OCI-LY3 (cell line): ENCODE measurements at regions not wholly inside any gene's neighbourhood (a gene's known extent, or its start where the extent isn't known, plus 50 kb on each side); places are given as distances from the start of the nearest gene placed in this dataset.

ENCODE experiments used
- H2AFZ ChIP-seq: fragments of 200-600, 300-600 bp; shearing (Covaris generic); 2 replicates; pipeline ENCODE4 v1.6.0; 2014; ENCODE audit warnings: antibody characterized with exemption, low read depth, low read length
- H3K27ac ChIP-seq: fragments of 200-600, 300-600 bp; sonication (generic); 2 replicates; pipeline ENCODE4 v1.5.1; 2014; ENCODE audit warnings: mild to moderate bottlenecking, low read length, moderate library complexity, mixed read lengths
- H3K27me3 ChIP-seq: fragments of 200-600, 300-600 bp; sonication (generic); 2 replicates; pipeline ENCODE4 v1.6.1; 2014; ENCODE audit warnings: low read depth, low read length, mixed read lengths
- H3K36me3 ChIP-seq: fragments of 200-600, 300-600 bp; sonication (generic); replicated peaks from 2 replicates; pipeline ENCODE3; 2014; ENCODE audit warnings: low read depth, low read length, mixed read lengths
- H3K4me1 ChIP-seq: fragments of 300-600, 200-600 bp; sonication (generic); 2 replicates; pipeline ENCODE4 v1.6.1; 2014; ENCODE audit warnings: low read length, mixed read lengths
- H3K4me2 ChIP-seq: fragments of 200-600, 300-600 bp; sonication (generic); 2 replicates; pipeline ENCODE4 v1.6.1; 2014; ENCODE audit warnings: low read length, mixed read lengths
- H3K4me3 ChIP-seq: fragments of 300-600, 200-600 bp; sonication (generic); 2 replicates; pipeline ENCODE4 v1.5.1; 2014; ENCODE audit warnings: antibody characterized with exemption, mild to moderate bottlenecking, low read length, moderate library complexity
- H3K79me2 ChIP-seq: fragments of 300-600, 200-600 bp; shearing (Covaris generic); 2 replicates; pipeline ENCODE4 v1.6.1; 2014; ENCODE audit warnings: mild to moderate bottlenecking, low read length, mixed read lengths
- H3K9ac ChIP-seq: fragments of 300-600, 200-600 bp; shearing (Covaris generic); 2 replicates; pipeline ENCODE4 v1.6.0; 2014; ENCODE audit warnings: mild to moderate bottlenecking, low read length, moderate library complexity
- H3K9me3 ChIP-seq: fragments of 200-600, 300-600 bp; shearing (Covaris generic); 2 replicates; pipeline ENCODE4 v1.6.1; 2014; ENCODE audit warnings: low read length, mixed read lengths; ENCODE audit not compliant: insufficient read depth
- H4K20me1 ChIP-seq: fragments of 200-600, 300-600 bp; sonication (generic); 2 replicates; pipeline ENCODE4 v1.6.1; 2016; ENCODE audit warnings: low read length, mixed read lengths; ENCODE audit not compliant: insufficient read depth
- EZH2phosphoT487 ChIP-seq: fragments of 200-600 bp; shearing (Covaris generic); IDR thresholded peaks from 2 replicates; pipeline ENCODE4 v1.6.1; 2018; ENCODE audit warnings: antibody characterized with exemption, mixed run types, low read depth
- TF ChIP-seq, protein P1 (sequence below): fragments of 200-600, 300-600 bp; sonication (generic); IDR thresholded peaks from 2 replicates; pipeline ENCODE4 v1.5.1; 2014; ENCODE audit warnings: antibody characterized with exemption, low read length, low read depth

- H3K4me1 ChIP-seq, result peaks cover 37% of the 10 kb centered on the region
- H3K4me3 ChIP-seq, result no peak overlapping the region
- no peaks in the 10 kb centered on the region for H3K36me3 ChIP-seq
- H3K4me2 ChIP-seq, result no peak overlapping the region
- H2AFZ ChIP-seq, result no peak overlapping the region
- no peak overlapping the region for H3K9ac ChIP-seq
- no peaks in the 10 kb centered on the region for H3K79me2 ChIP-seq
- TF ChIP-seq, protein P1, sequence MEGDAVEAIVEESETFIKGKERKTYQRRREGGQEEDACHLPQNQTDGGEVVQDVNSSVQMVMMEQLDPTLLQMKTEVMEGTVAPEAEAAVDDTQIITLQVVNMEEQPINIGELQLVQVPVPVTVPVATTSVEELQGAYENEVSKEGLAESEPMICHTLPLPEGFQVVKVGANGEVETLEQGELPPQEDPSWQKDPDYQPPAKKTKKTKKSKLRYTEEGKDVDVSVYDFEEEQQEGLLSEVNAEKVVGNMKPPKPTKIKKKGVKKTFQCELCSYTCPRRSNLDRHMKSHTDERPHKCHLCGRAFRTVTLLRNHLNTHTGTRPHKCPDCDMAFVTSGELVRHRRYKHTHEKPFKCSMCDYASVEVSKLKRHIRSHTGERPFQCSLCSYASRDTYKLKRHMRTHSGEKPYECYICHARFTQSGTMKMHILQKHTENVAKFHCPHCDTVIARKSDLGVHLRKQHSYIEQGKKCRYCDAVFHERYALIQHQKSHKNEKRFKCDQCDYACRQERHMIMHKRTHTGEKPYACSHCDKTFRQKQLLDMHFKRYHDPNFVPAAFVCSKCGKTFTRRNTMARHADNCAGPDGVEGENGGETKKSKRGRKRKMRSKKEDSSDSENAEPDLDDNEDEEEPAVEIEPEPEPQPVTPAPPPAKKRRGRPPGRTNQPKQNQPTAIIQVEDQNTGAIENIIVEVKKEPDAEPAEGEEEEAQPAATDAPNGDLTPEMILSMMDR, result no peak
- no peak for TF ChIP-seq EZH2phosphoT487
- H4K20me1 ChIP-seq, result no peaks in the 10 kb centered on the region
- H3K27ac ChIP-seq, result no peak overlapping the region
- no peaks in the 10 kb centered on the region for H3K27me3 ChIP-seq
- no peaks in the 10 kb centered on the region; the same call in 1 of the 2 replicates for H3K9me3 ChIP-seq
Measured at GRCh38 chr4:85423431-85423830, 51.5 kb upstream of the ARHGAP24 start.
